HG03103 (cell line): ENCODE measurements at regions not wholly inside any gene's neighbourhood (a gene's known extent, or its start where the extent isn't known, plus 50 kb on each side); places are given as distances from the start of the nearest gene placed in this dataset.

Source experiments
- ATAC-seq: cut with Tn5 transposase; IDR thresholded peaks from one replicate; pipeline ENCODE4 v1.9.1; 2021; ENCODE audit warnings: low read depth; ENCODE audit not compliant: unreplicated experiment

- ATAC-seq = no peak
These were observed 138.7 kb upstream of the SLC24A3 start for GRCh38 chr20:19073584-19074218.

GRCh38 chr20:19074356-19074755, 138.1 kb upstream of the SLC24A3 start:
- no peak for ATAC-seq

GRCh38 chr20:19074828-19075516, 137.5 kb upstream of the SLC24A3 start:
- peak; percentile 36 for ATAC-seq

- no peak for ATAC-seq
These were observed 134.8 kb upstream of the SLC24A3 start for GRCh38 chr20:19077370-19078220.

GRCh38 chr20:19078448-19079373, 133.7 kb upstream of the SLC24A3 start:
- ATAC-seq = no peak

GRCh38 chr20:19079536-19080299, 132.7 kb upstream of the SLC24A3 start:
- ATAC-seq = no peak

GRCh38 chr20:19081937-19082336, 130.5 kb upstream of the SLC24A3 start:
- ATAC-seq = no peak

GRCh38 chr20:19083136-19083621, 129.3 kb upstream of the SLC24A3 start:
- no peak for ATAC-seq

GRCh38 chr20:19090332-19090731, 122.1 kb upstream of the SLC24A3 start:
- ATAC-seq = no peak

- ATAC-seq = no peak
These were observed 117.4 kb upstream of the SLC24A3 start for GRCh38 chr20:19094959-19095541.

- no peak for ATAC-seq
These were observed 116.7 kb upstream of the SLC24A3 start for GRCh38 chr20:19095762-19096161.

GRCh38 chr20:19096843-19097242, 115.6 kb upstream of the SLC24A3 start:
- ATAC-seq = no peak

GRCh38 chr20:19098117-19098516, 114.3 kb upstream of the SLC24A3 start:
- ATAC-seq = no peak

- ATAC-seq = no peak
These were observed 113.5 kb upstream of the SLC24A3 start for GRCh38 chr20:19098806-19099578.

GRCh38 chr20:19099596-19100545, 112.6 kb upstream of the SLC24A3 start:
- ATAC-seq = no peak

GRCh38 chr20:19100975-19101374, 111.5 kb upstream of the SLC24A3 start:
- no peak for ATAC-seq

GRCh38 chr20:19104186-19104585, 108.3 kb upstream of the SLC24A3 start:
- no peak for ATAC-seq
